ENCODE measurements at regions not wholly inside any gene's neighbourhood (a gene's known extent, or its start where the extent isn't known, plus 50 kb on each side); places are given as distances from the start of the nearest gene placed in this dataset.

GRCh38 chr9:87275047-87275725, 222.5 kb upstream of the DAPK1 start:
- DNase-seq (ENCODE audit: low read depth in 4 of 4, low spot score in 2 of 4): no peak

- no peak for DNase-seq (ENCODE audit: low read depth in 4 of 4, low spot score in 2 of 4)
These were observed 221.3 kb upstream of the DAPK1 start for GRCh38 chr9:87276327-87276841.

- DNase-seq (ENCODE audit: low read depth in 4 of 4, low spot score in 2 of 4): no peak
These were observed 220.8 kb upstream of the DAPK1 start for GRCh38 chr9:87276851-87277261.

GRCh38 chr9:87277346-87277745, 220.3 kb upstream of the DAPK1 start:
- DNase-seq (ENCODE audit: low read depth in 4 of 4, low spot score in 2 of 4): no peak

- no peak for DNase-seq (ENCODE audit: low read depth in 4 of 4, low spot score in 2 of 4)
These were observed 218.5 kb upstream of the DAPK1 start for GRCh38 chr9:87278971-87279733.

GRCh38 chr9:87280421-87280820, 217.2 kb upstream of the DAPK1 start:
- DNase-seq (ENCODE audit: low read depth in 4 of 4, low spot score in 2 of 4): no peak

- no peak for DNase-seq (ENCODE audit: low read depth in 4 of 4, low spot score in 2 of 4)
These were observed 215.1 kb upstream of the DAPK1 start for GRCh38 chr9:87282538-87282937.

- no peak for DNase-seq (ENCODE audit: low read depth in 4 of 4, low spot score in 2 of 4)
These were observed 214.1 kb upstream of the DAPK1 start for GRCh38 chr9:87283585-87283984.

GRCh38 chr9:87285183-87285850, 212.3 kb upstream of the DAPK1 start:
- no peak for DNase-seq (ENCODE audit: low read depth in 4 of 4, low spot score in 2 of 4)

- DNase-seq (ENCODE audit: low read depth in 4 of 4, low spot score in 2 of 4): no peak
These were observed 211.2 kb upstream of the DAPK1 start for GRCh38 chr9:87286506-87286905.

- no peak for DNase-seq (ENCODE audit: low read depth in 4 of 4, low spot score in 2 of 4)
These were observed 207.2 kb upstream of the DAPK1 start for GRCh38 chr9:87290241-87291052.

- no peak for DNase-seq (ENCODE audit: low read depth in 4 of 4, low spot score in 2 of 4)
These were observed 205.0 kb upstream of the DAPK1 start for GRCh38 chr9:87292449-87293191.

GRCh38 chr9:87294126-87294525, 203.5 kb upstream of the DAPK1 start:
- no peak for DNase-seq (ENCODE audit: low read depth in 4 of 4, low spot score in 2 of 4)

GRCh38 chr9:87300915-87301314, 196.8 kb upstream of the DAPK1 start:
- DNase-seq (ENCODE audit: low read depth in 4 of 4, low spot score in 2 of 4): no peak

- DNase-seq (ENCODE audit: low read depth in 4 of 4, low spot score in 2 of 4): no peak
These were observed 196.3 kb upstream of the DAPK1 start for GRCh38 chr9:87301371-87301770.

- DNase-seq (ENCODE audit: low read depth in 4 of 4, low spot score in 2 of 4): no peak
These were observed 192.5 kb upstream of the DAPK1 start for GRCh38 chr9:87305151-87305550.

GRCh38 chr9:87306006-87306405, 191.7 kb upstream of the DAPK1 start:
- no peak for DNase-seq (ENCODE audit: low read depth in 4 of 4, low spot score in 2 of 4)

GRCh38 chr9:87307848-87308247, 189.8 kb upstream of the DAPK1 start:
- no peak for DNase-seq (ENCODE audit: low read depth in 4 of 4, low spot score in 2 of 4)

GRCh38 chr9:87309236-87309635, 188.4 kb upstream of the DAPK1 start:
- no peak for DNase-seq (ENCODE audit: low read depth in 4 of 4, low spot score in 2 of 4)
